ENCODE measurements at regions not wholly inside any gene's neighbourhood (a gene's known extent, or its start where the extent isn't known, plus 50 kb on each side); places are given as distances from the start of the nearest gene placed in this dataset.

DNA sequence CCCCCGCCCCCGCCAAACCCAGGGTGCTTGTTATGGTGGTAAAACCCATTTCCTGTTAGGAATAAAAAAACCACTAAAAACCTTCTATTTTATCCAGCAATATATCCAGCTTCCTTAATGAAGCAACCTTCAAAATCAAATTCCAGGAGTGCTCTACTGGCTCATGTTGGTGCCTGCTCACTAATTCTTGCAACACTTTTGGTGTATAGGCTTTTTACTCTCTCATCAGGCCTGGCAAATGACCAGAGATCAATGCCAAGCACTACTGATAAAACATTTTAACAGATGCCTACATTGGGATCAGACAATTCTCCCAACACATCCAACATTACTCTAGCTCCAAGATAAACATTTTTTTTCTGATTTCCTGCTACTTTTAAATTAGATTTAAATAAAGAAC, 312.4 kb downstream of the KCNJ3 start:
- Histone ChIP-seq H3K27ac (no peak overlapping the region), H3K4me3 (no peak overlapping the region), H3K36me3 (no peaks in the 10 kb centered on the region), H3K9me3 (no peaks in the 10 kb centered on the region), H3K9ac (ENCODE audit: low read depth in 2 of 2, low read length in 2 of 2) (no peak overlapping the region), H3K4me1 (no peaks in the 10 kb centered on the region), H3K27me3 (no peaks in the 10 kb centered on the region)
- TF ChIP-seq, protein P1, sequence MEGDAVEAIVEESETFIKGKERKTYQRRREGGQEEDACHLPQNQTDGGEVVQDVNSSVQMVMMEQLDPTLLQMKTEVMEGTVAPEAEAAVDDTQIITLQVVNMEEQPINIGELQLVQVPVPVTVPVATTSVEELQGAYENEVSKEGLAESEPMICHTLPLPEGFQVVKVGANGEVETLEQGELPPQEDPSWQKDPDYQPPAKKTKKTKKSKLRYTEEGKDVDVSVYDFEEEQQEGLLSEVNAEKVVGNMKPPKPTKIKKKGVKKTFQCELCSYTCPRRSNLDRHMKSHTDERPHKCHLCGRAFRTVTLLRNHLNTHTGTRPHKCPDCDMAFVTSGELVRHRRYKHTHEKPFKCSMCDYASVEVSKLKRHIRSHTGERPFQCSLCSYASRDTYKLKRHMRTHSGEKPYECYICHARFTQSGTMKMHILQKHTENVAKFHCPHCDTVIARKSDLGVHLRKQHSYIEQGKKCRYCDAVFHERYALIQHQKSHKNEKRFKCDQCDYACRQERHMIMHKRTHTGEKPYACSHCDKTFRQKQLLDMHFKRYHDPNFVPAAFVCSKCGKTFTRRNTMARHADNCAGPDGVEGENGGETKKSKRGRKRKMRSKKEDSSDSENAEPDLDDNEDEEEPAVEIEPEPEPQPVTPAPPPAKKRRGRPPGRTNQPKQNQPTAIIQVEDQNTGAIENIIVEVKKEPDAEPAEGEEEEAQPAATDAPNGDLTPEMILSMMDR (IDR thresholded peaks at IDR 0.05) = no peak
- intact Hi-C loops (cut with DNase I) = no loop called here
- DNase-seq = no peak

DNA sequence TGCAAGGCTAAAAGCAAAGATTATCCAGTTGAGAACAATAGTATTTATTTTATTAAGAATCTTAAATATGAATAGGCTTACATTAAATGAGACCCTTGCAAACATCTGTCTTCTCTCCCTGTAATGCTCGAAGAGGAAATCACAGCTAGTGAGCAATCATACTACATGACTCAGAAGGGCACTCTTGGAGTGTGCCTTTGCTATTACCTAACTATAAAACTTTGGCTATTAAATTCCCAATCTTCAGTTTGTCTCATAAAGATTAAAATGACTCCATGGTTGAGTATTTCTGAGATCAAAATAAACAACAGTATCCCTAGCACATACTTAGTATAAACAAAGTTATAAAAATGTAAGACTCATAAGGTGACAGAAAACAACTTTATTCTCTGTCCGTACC, 296.9 kb downstream of the KCNJ3 start:
- H3K4me1 ChIP-seq = no peaks in the 10 kb centered on the region
- no peak overlapping the region for H3K9ac ChIP-seq (ENCODE audit: low read depth in 2 of 2, low read length in 2 of 2)
- no peaks in the 10 kb centered on the region for H3K36me3 ChIP-seq
- no peak overlapping the region for H3K27ac ChIP-seq
- no peaks in the 10 kb centered on the region for H3K9me3 ChIP-seq
- H3K27me3 ChIP-seq = no peaks in the 10 kb centered on the region
- DNase-seq = no peak
- intact Hi-C loops (cut with DNase I) = no loop called here
- H3K4me3 ChIP-seq = no peak overlapping the region
- TF ChIP-seq, protein P1 (IDR thresholded peaks at IDR 0.05) = no peak

DNA sequence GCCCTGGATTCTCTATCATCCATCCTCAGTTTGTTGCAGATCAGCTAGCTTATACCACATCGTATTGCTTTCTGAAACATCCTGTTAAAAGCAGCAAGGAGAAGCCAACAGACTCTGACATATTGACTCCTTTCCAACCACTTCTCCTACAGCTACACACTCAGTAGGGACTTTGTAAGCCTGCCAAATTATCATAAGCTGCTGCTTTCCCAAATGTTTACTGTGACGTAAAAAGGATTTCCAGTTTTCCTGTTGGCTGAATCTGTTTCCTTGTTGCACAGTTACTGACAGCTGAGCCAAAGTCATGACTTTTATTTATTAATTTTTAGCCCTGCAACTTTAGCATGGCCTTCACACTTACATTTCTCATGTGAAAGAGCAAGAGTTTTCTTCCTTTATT, 294.3 kb downstream of the KCNJ3 start:
- TF ChIP-seq, protein P1 (IDR thresholded peaks at IDR 0.05) = no peak
- no peak for DNase-seq
- H3K9me3 ChIP-seq = no peaks in the 10 kb centered on the region
- H3K27ac ChIP-seq = no peak overlapping the region
- no peak overlapping the region for H3K9ac ChIP-seq (ENCODE audit: low read depth in 2 of 2, low read length in 2 of 2)
- H3K4me3 ChIP-seq = no peak overlapping the region
- no peaks in the 10 kb centered on the region for H3K4me1 ChIP-seq
- intact Hi-C loops (cut with DNase I) = no loop called here
- no peaks in the 10 kb centered on the region for H3K27me3 ChIP-seq
- no peaks in the 10 kb centered on the region for H3K36me3 ChIP-seq

DNA sequence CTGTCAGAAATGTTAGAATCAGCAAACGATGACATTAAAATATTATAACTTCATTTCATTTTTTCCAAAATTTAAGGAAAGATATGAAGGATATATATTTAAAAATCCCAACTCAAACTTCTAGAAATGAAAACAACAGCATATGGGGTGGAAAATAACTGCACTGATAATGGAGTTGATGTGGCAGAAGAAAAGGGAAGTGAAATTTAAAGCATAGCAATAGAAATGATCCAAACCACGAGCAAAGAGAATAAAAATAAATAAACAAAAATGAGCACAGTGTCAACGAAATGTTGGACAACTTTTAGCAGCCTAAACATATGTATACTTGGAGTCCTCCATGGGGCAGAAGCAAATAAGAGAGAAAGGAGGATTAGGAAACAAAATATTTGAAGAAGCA, 280.2 kb downstream of the KCNJ3 start:
- DNase-seq = no peak
- no peak overlapping the region for H3K4me3 ChIP-seq
- no peaks in the 10 kb centered on the region for H3K4me1 ChIP-seq
- no peaks in the 10 kb centered on the region for H3K36me3 ChIP-seq
- TF ChIP-seq, protein P1 (IDR thresholded peaks at IDR 0.05) = no peak
- no peaks in the 10 kb centered on the region for H3K27me3 ChIP-seq
- H3K9ac ChIP-seq (ENCODE audit: low read depth in 2 of 2, low read length in 2 of 2) = no peak overlapping the region
- no peak overlapping the region for H3K27ac ChIP-seq
- intact Hi-C loops (cut with DNase I) = no loop called here
- no peaks in the 10 kb centered on the region for H3K9me3 ChIP-seq

DNA sequence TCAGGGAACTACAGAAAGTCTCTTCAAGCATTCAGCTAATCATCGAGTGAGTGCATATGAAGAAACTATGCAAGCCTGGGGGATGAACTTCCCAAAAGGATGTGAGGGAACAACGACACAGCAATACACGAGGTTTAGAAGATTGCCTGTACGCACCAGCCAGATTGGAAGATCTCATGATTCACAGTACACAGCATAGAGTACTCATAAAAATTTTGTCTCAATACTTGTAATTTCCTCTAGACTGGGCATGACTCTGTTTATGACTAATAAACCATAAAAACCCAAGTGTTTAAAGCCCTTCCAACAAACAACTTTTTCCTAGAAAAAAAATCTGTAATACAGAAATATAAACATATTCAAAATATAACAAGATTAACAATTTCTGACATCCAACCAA, 279.7 kb downstream of the KCNJ3 start:
- Histone ChIP-seq H3K4me1 (no peaks in the 10 kb centered on the region), H3K27ac (no peak overlapping the region), H3K4me3 (no peak overlapping the region), H3K9ac (ENCODE audit: low read depth in 2 of 2, low read length in 2 of 2) (no peak overlapping the region), H3K36me3 (no peaks in the 10 kb centered on the region), H3K27me3 (no peaks in the 10 kb centered on the region), H3K9me3 (no peaks in the 10 kb centered on the region)
- TF ChIP-seq, protein P1 (IDR thresholded peaks at IDR 0.05) = no peak
- intact Hi-C loops (cut with DNase I) = no loop called here
- no peak for DNase-seq

DNA sequence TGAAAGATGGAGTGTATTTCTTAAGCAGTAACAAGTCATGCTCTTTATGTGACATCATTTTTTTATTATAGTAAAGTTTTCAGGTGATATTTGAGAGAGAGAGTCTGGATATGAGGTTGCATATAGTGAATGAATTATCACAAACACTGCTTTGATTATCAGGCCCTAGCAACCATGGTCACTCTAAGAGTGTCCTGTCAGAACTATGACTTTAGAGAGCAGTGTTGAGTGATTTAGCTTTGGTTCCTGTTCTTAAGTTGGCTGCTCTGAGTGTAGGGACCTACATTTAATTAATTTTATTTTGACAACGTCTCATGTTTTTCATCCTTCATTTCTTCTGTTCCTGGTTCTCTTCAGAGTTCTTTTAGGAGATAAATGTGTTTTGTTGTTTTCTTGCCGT, 275.5 kb downstream of the KCNJ3 start:
- intact Hi-C loops (cut with DNase I) = no loop called here
- Histone ChIP-seq H3K36me3 (no peaks in the 10 kb centered on the region), H3K4me3 (no peak overlapping the region), H3K27me3 (no peaks in the 10 kb centered on the region), H3K4me1 (no peaks in the 10 kb centered on the region), H3K9ac (ENCODE audit: low read depth in 2 of 2, low read length in 2 of 2) (no peak overlapping the region), H3K27ac (no peak overlapping the region), H3K9me3 (no peaks in the 10 kb centered on the region)
- TF ChIP-seq, protein P1 (IDR thresholded peaks at IDR 0.05) = no peak
- no peak for DNase-seq
